ENCODE measurements at regions not wholly inside any gene's neighbourhood (a gene's known extent, or its start where the extent isn't known, plus 50 kb on each side); places are given as distances from the start of the nearest gene placed in this dataset.

GRCh38 chr12:98058213-98058612 lies 457.2 kb upstream of the TMPO start:
- DNase-seq = no peak
- no peaks in the 10 kb centered on the region for H3K4me1 ChIP-seq (ENCODE audit: control insufficient read depth in 2 of 2, insufficient read depth in 2 of 2, low read length in 2 of 2)
- Mint-ChIP-seq H3K27ac (no peak overlapping the region), H3K4me1 (no peaks in the 10 kb centered on the region), H3K9me3 (ENCODE audit: insufficient read depth) (no peaks in the 10 kb centered on the region), H3K4me3 (no peak overlapping the region), H3K27me3 (no peaks in the 10 kb centered on the region)
- H3K36me3 ChIP-seq (replicated peaks in 1 of 2; ENCODE audit: control extremely low read depth in 1 of 2, control insufficient read depth in 1 of 2, extremely low read depth in 1 of 2, insufficient read depth in 2 of 2, low read length in 1 of 2) = no peaks in the 10 kb centered on the region
- POLR2A ChIA-PET = no interaction called here
- TF ChIP-seq EZH2 (IDR thresholded peaks at IDR 0.05; ENCODE audit: borderline replicate concordance, insufficient read depth, low read depth, low read length, poor library complexity, severe bottlenecking) = no peak
- TF ChIP-seq, protein P1, sequence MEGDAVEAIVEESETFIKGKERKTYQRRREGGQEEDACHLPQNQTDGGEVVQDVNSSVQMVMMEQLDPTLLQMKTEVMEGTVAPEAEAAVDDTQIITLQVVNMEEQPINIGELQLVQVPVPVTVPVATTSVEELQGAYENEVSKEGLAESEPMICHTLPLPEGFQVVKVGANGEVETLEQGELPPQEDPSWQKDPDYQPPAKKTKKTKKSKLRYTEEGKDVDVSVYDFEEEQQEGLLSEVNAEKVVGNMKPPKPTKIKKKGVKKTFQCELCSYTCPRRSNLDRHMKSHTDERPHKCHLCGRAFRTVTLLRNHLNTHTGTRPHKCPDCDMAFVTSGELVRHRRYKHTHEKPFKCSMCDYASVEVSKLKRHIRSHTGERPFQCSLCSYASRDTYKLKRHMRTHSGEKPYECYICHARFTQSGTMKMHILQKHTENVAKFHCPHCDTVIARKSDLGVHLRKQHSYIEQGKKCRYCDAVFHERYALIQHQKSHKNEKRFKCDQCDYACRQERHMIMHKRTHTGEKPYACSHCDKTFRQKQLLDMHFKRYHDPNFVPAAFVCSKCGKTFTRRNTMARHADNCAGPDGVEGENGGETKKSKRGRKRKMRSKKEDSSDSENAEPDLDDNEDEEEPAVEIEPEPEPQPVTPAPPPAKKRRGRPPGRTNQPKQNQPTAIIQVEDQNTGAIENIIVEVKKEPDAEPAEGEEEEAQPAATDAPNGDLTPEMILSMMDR (IDR thresholded peaks at IDR 0.05) = no peak
- CTCF ChIA-PET = no interaction called here
- no peaks in the 10 kb centered on the region for H3K9me3 ChIP-seq (ENCODE audit: control extremely low read depth in 1 of 3, control insufficient read depth in 2 of 3, insufficient read depth in 1 of 3, low read length in 2 of 3)
- H2AFZ ChIP-seq (ENCODE audit: insufficient read depth, low read depth, low read length, poor library complexity, severe bottlenecking) = no peak overlapping the region
- no peak for ATAC-seq (ENCODE audit: low read depth)
- no peak overlapping the region for H3K4me3 ChIP-seq (ENCODE audit: control extremely low read depth in 1 of 5, extremely low read depth in 1 of 5, insufficient read depth in 1 of 5, low read depth in 2 of 5, low read length in 4 of 5)
- H3K9ac ChIP-seq (ENCODE audit: low read length) = no peak overlapping the region
- H3K27me3 ChIP-seq (replicated peaks in 1 of 4; ENCODE audit: control extremely low read depth in 1 of 4, control insufficient read depth in 3 of 4, insufficient read depth in 4 of 4, low read length in 3 of 4) = no peaks in the 10 kb centered on the region
- no peak overlapping the region for H3K27ac ChIP-seq (ENCODE audit: low read length in 2 of 2)
- intact Hi-C loops (cut with micrococcal nuclease) = no loop called here
- no CpG with 5 or more reads among the region's 4 CpGs for WGBS (ENCODE audit: insufficient coverage)
- no peak overlapping the region for H3K4me2 ChIP-seq (replicated peaks; ENCODE audit: low read depth, low read length, poor library complexity, severe bottlenecking)
- no peaks in the 10 kb centered on the region for H4K20me1 ChIP-seq (ENCODE audit: control insufficient read depth, insufficient read depth, low read length, poor library complexity, severe bottlenecking)
- no peaks in the 10 kb centered on the region for H3K79me2 ChIP-seq (ENCODE audit: control insufficient read depth, insufficient read depth, low read length)

- no peak for TF ChIP-seq EZH2 (IDR thresholded peaks at IDR 0.05; ENCODE audit: borderline replicate concordance, insufficient read depth, low read depth, low read length, poor library complexity, severe bottlenecking)
- TF ChIP-seq, protein P1 (IDR thresholded peaks at IDR 0.05) = no peak
Observed at GRCh38 chr12:98058838-98059237, 456.6 kb upstream of the TMPO start.

More at GRCh38 chr12:98058838-98059237, 456.6 kb upstream of the TMPO start:
- ATAC-seq (ENCODE audit: low read depth) (no peak), DNase-seq (no peak)
- no peaks in the 10 kb centered on the region for H3K36me3 ChIP-seq (replicated peaks in 1 of 2; ENCODE audit: control extremely low read depth in 1 of 2, control insufficient read depth in 1 of 2, extremely low read depth in 1 of 2, insufficient read depth in 2 of 2, low read length in 1 of 2)
- H3K27ac Mint-ChIP-seq = no peak overlapping the region
- no peak overlapping the region for H3K4me3 Mint-ChIP-seq
- CTCF ChIA-PET = no interaction called here
- H3K9me3 ChIP-seq (ENCODE audit: control extremely low read depth in 1 of 3, control insufficient read depth in 2 of 3, insufficient read depth in 1 of 3, low read length in 2 of 3) = no peaks in the 10 kb centered on the region
- intact Hi-C loops (cut with micrococcal nuclease) = no loop called here
- no peaks in the 10 kb centered on the region for H3K27me3 Mint-ChIP-seq
- no peaks in the 10 kb centered on the region for H4K20me1 ChIP-seq (ENCODE audit: control insufficient read depth, insufficient read depth, low read length, poor library complexity, severe bottlenecking)
- H3K9me3 Mint-ChIP-seq (ENCODE audit: insufficient read depth) = no peaks in the 10 kb centered on the region
- no peak overlapping the region for H3K9ac ChIP-seq (ENCODE audit: low read length)
- H3K79me2 ChIP-seq (ENCODE audit: control insufficient read depth, insufficient read depth, low read length) = no peaks in the 10 kb centered on the region
- no peaks in the 10 kb centered on the region for H3K4me1 Mint-ChIP-seq
- H3K27me3 ChIP-seq (replicated peaks in 1 of 4; ENCODE audit: control extremely low read depth in 1 of 4, control insufficient read depth in 3 of 4, insufficient read depth in 4 of 4, low read length in 3 of 4) = no peaks in the 10 kb centered on the region
- H3K4me2 ChIP-seq (replicated peaks; ENCODE audit: low read depth, low read length, poor library complexity, severe bottlenecking) = no peak overlapping the region
- POLR2A ChIA-PET = no interaction called here
- WGBS (ENCODE audit: insufficient coverage) = 83% methylated on average over 1 of the region's 3 CpGs
- no peak overlapping the region for H3K27ac ChIP-seq (ENCODE audit: low read length in 2 of 2)
- H3K4me3 ChIP-seq (ENCODE audit: control extremely low read depth in 1 of 5, extremely low read depth in 1 of 5, insufficient read depth in 1 of 5, low read depth in 2 of 5, low read length in 4 of 5) = no peak overlapping the region
- no peaks in the 10 kb centered on the region for H3K4me1 ChIP-seq (ENCODE audit: control insufficient read depth in 2 of 2, insufficient read depth in 2 of 2, low read length in 2 of 2)
- no peak overlapping the region for H2AFZ ChIP-seq (ENCODE audit: insufficient read depth, low read depth, low read length, poor library complexity, severe bottlenecking)
